Anterior cingulate cortex (tissue), 58 donors: ENCODE measurements at regions not wholly inside any gene's neighbourhood (a gene's known extent, or its start where the extent isn't known, plus 50 kb on each side); places are given as distances from the start of the nearest gene placed in this dataset.

ENCODE experiments used
- DNase-seq, 58 donors: peaks; one replicate each; lab custom pipeline; 2025; lab: John Stamatoyannopoulos, UW

- DNase-seq, result no peak
These were observed 144.6 kb upstream of the TMEM106B start for GRCh38 chr7:12066521-12066920.

GRCh38 chr7:12067156-12067831 lies 143.8 kb upstream of the TMEM106B start:
- peak in 19 of 58 donors; percentile 2 to 44 (median 6) for DNase-seq

- DNase-seq, result no peak
These were observed 141.3 kb upstream of the TMEM106B start for GRCh38 chr7:12069757-12070156.

GRCh38 chr7:12074889-12075288 lies 136.2 kb upstream of the TMEM106B start:
- no peak for DNase-seq

- DNase-seq, result no peak
These were observed 131.1 kb upstream of the TMEM106B start for GRCh38 chr7:12080006-12080405.

- DNase-seq, result no peak
These were observed 125.6 kb upstream of the TMEM106B start for GRCh38 chr7:12085516-12085915.

GRCh38 chr7:12089951-12090756 lies 120.9 kb upstream of the TMEM106B start:
- no peak for DNase-seq

- peak in 1 of 58 donors; percentile 3 for DNase-seq
These were observed 120.3 kb upstream of the TMEM106B start for GRCh38 chr7:12090757-12091221.

- DNase-seq, result no peak
These were observed 119.9 kb upstream of the TMEM106B start for GRCh38 chr7:12091231-12091630.

GRCh38 chr7:12092499-12093130 lies 118.5 kb upstream of the TMEM106B start:
- no peak for DNase-seq

GRCh38 chr7:12093365-12093764 lies 117.7 kb upstream of the TMEM106B start:
- DNase-seq, result no peak

- DNase-seq, result no peak
These were observed 116.7 kb upstream of the TMEM106B start for GRCh38 chr7:12094365-12094921.

GRCh38 chr7:12102126-12102525 lies 109.0 kb upstream of the TMEM106B start:
- DNase-seq, result no peak

- DNase-seq, result no peak
These were observed 108.6 kb upstream of the TMEM106B start for GRCh38 chr7:12102527-12102926.

GRCh38 chr7:12103948-12104347 lies 107.1 kb upstream of the TMEM106B start:
- no peak for DNase-seq

GRCh38 chr7:12107381-12107780 lies 103.7 kb upstream of the TMEM106B start:
- DNase-seq, result no peak

GRCh38 chr7:12107841-12108254 lies 103.2 kb upstream of the TMEM106B start:
- DNase-seq, result no peak

- no peak for DNase-seq
These were observed 100.7 kb upstream of the TMEM106B start for GRCh38 chr7:12110425-12110824.

GRCh38 chr7:12111422-12112405 lies 99.4 kb upstream of the TMEM106B start:
- peak in 39 of 58 donors; percentile 10 to 70 (median 41) for DNase-seq

GRCh38 chr7:12117170-12117569 lies 93.9 kb upstream of the TMEM106B start:
- no peak for DNase-seq
